Inferior parietal cortex (tissue), 1 donor: ENCODE measurements at regions not wholly inside any gene's neighbourhood (a gene's known extent, or its start where the extent isn't known, plus 50 kb on each side); places are given as distances from the start of the nearest gene placed in this dataset.

ENCODE experiments used
- DNase-seq: peaks from one replicate; pipeline ENCODE4 v3.0.0-alpha.2; 2016; ENCODE audit errors: extremely low spot score

- DNase-seq: no peak
These were observed 1466.5 kb downstream of the BRD1 start for GRCh38 chr22:48361099-48361639.

DNA sequence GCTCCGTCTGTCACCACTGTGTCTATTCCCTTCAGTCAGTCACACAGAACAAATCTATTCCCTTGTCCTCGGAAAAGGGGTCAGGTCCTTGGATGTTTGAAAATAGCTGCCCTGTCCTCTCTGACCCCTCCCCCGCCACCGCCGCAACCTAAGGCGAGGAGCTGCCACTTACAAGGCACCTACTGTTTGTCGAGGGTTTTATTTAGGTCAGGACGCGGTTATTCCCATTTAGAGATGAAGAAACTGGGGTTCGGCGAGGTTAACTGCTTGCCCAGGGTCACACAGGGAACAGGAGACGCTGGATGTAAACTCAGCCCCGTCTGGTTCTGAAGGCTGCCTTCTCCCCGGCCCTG is 1468.1 kb downstream of the BRD1 start:
- no peak for DNase-seq

DNA sequence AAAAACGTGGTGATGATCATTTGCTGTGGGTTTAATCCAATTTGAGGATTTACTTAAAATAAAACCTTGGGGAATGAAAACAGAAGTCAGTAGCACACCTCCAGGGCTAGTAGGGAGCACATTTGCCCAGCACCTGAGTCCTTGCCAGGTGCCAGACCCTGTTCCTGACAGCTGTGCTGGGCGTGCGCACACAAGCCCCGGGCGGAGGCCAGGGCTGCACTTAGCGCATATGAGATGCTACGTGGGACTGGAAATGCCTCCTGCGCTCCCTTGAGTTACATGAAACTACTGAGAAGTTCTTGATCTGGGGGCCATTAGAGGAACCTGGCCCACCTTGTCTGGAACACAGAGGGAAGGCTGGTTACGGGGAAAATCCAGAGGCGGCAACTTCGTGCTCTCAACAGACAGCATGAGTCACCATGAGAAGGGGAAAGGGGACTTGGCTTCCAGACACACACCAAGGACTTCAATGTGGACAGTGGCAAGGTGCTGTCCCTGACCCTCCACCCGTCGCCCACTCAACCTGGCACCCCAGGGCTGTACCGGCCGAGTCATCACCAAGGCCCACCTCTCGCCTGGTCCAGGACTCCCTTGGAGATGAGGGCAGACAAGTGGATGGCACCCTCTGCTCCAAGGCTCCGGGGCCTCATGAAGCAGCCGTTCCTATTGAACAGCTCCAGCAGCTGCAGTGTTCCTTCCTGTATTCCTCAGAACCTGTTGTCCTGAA is 1468.6 kb downstream of the BRD1 start:
- no peak for DNase-seq

DNA sequence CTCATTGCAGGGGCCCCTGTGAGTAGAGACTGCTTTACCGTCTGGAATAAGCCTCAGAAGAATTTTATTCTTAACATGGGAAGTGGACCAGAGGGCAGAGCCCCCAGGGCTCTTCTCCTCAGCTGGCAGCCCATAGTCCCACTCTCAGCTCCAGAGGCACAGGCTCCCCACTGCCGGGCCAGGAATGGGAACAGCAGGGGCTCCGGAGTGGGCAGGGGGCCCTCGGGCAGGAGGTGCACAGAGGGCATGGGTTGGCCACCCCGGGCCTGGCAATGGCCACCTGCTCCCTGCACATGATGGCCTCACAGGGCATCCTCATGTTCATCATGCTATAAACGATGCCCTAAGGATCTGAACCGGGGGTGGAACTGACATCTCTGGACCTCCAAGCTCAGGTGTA is 1469.7 kb downstream of the BRD1 start:
- DNase-seq: no peak

DNA sequence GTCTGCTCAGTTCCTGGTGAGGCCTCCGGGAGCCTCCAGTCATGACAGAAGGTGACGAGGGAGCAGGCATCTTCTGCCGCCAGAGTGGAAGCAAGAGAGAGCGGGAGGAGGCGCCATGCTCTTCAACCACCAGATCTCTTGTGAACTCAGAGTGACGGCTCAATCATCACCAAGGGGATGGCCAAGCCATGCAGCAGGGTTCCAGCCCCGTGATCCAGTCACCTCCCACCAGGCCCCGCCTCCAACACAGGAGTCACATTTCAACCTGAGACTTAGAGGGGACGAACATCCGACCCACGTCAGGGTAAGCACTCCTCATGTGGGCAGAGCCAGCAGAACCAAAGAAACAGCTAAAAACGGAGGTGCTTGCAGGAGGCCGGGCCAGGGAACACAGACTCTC is 1470.5 kb downstream of the BRD1 start:
- DNase-seq: no peak

DNA sequence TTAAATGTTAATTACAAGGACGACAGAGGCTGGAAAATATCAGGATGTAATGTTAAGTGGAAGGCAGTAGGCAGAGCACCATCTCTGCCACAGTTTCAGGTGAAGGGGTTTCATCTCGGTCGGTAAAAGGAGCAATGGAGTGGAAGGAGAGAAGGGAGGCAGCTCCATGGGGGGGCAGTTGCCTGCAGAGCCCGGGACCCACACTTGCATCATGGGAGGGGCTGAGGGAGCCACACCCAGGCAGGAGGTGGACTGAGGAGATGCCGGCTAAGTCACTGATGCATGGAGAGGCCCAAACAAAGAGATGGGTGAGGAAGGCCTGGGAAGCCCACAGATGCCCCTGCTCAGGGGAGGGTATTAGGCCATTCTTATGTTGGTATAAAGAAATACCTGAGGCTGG is 1470.9 kb downstream of the BRD1 start:
- no peak for DNase-seq

- DNase-seq: no peak
These were observed 1473.6 kb downstream of the BRD1 start for GRCh38 chr22:48354096-48354495.

DNA sequence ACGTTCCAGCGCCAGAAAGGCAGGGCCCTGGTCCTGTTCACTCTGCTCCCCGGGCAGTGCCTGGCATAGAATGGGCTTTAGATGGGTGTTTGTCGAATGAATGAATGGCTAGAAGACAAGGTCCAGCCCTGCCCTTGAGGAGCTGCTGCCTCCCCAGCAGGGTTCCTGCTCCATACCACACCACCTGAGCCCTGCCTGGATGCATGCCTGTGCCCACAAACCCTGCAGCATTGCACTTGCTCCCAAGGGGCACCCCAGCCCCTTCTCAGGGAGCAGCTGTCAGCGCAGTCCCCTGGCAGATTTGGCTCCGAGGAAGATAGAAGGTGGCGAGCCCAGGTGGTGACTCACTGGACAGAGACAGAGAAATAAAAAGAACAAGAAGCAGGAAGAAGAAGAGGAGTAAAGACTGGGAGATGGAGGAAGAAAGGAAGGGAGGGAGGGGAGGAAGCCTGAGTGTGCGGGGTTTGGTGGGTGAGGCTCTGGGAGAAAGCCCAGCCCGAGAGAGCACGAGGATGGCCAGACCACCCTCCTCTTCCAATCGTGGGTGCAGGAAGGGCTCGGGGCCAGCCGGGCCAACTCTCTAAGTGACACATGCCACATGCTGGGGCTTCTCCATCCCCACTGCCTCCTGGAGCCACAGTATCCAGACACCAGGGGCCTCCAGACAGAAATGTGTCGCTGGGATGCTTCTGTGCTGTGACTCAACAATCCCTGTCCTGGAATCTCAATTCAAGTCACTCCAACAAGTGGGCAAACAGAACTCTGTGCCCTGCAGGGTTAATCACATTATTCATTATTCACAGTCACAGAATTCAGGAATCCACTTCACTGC is 1474.3 kb downstream of the BRD1 start:
- DNase-seq: no peak

- DNase-seq: no peak
These were observed 1475.4 kb downstream of the BRD1 start for GRCh38 chr22:48352086-48352911.

DNA sequence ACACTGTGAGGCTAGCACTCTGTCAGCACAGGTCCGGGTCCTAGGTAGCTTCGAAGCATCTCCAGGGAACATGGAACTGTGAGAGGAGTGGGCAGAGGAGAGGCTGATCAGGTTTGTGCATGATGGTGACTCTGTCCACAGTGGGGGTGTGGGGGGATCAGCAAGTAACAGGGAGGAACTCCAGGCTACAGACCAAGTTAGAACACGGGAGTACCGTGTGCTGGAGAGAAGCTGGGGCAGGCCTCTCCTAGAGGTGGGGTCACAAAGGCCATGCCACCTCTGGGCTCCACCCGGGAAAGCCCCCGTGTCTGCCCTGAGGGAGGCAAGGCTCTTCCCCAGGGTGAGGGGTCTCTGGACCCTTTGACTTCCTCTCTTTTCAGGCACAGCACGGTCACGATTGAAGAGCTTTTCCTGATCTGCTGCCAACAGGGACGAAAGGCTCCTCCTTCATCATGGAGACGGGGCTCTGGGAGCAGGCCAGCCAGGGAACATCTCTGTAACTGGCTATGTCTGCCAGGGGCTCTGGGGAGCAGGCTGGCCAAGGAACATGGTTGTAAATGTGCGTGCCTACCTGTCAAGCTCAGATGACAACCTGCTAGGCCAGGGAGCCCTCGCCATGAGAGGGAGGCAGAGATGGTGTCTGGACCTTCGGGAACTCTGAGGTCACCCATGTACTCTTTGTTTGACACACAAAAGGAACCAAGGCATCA is 1476.1 kb downstream of the BRD1 start:
- DNase-seq: no peak

DNA sequence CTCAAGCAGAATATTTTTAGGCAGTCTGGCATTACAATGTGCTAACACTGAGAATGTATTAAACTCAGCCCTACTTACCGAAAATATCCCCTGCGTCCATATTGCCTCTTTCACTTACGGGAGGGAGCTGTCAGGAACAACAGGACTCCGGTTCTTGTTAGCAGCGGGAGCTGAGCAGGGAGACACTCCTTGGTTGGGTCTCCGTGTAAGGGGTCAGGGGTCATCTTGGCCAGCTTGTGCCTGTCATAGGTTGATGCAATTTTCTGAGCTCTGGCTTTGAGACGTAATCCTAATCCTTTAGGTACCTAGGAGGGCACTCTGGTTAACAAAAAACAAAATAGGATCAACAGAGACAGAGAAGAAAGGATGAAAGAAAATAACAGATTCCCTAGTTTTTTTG is 1477.2 kb downstream of the BRD1 start:
- DNase-seq: no peak

- DNase-seq: no peak
These were observed 1478.8 kb downstream of the BRD1 start for GRCh38 chr22:48348855-48349254.

- no peak for DNase-seq
These were observed 1480.4 kb downstream of the BRD1 start for GRCh38 chr22:48347311-48347710.

DNA sequence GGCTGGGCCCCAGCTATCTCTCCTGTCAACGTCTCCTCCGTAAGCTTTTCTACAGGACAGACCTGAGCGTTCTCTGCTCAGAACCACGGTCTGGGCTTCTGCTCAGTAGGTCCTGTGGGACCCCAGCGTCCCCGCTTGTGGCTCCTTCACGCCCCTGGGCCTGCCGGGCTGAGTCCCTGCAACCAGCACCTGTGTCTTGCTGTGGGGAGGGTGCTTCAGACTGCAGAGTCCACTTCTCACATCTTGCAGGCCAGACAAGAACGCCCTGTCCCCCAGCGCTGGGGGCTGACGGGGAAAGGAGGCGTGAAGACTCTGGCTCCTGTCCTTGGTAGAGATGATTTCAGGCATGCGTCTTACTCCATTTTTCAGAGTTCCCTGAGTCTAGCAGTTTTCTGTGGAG is 1480.8 kb downstream of the BRD1 start:
- no peak for DNase-seq

GRCh38 chr22:48346311-48346710 is 1481.4 kb downstream of the BRD1 start:
- DNase-seq: no peak

DNA sequence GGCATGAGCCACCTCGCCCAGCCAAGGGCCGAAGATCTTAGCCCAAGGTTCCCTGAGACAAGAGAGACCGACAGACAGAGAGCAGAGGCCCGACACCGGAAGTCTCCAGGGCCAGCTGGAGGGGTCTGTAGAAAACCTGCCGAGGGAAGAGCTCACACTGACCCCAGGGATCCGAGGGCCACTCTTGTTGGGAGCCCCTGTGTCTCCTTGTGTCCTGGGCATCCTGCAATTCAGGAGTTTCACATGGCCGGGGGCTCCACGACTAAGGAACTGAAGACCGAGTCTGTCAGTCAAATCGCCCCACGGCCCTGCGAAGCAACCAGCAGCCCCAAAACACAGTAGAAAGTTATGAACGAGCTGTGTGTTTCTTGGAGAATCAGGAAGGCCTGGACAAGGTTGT is 1482.0 kb downstream of the BRD1 start:
- DNase-seq: no peak

DNA sequence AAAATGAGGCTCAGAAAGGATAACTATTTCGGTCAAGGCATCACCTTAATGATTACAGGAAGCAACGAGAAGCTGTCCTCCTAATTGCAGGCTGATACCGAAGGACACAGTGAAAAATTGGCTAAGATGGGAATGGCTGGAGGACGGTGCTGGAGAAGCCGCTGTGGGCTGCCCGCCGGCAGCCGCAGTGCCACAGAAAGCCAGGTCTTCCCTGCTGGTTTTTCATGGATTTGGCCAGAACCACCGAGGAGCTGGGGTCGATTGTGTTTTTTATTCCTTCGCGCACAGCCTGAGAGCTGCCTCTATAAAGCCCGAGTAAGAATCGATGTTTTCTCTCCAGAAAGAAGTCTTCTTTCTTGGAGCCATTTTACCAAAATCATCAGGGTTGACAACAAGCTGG is 1484.2 kb downstream of the BRD1 start:
- no peak for DNase-seq

GRCh38 chr22:48342732-48343131 is 1484.9 kb downstream of the BRD1 start:
- DNase-seq: no peak

GRCh38 chr22:48342016-48342415 is 1485.7 kb downstream of the BRD1 start:
- no peak for DNase-seq

DNA sequence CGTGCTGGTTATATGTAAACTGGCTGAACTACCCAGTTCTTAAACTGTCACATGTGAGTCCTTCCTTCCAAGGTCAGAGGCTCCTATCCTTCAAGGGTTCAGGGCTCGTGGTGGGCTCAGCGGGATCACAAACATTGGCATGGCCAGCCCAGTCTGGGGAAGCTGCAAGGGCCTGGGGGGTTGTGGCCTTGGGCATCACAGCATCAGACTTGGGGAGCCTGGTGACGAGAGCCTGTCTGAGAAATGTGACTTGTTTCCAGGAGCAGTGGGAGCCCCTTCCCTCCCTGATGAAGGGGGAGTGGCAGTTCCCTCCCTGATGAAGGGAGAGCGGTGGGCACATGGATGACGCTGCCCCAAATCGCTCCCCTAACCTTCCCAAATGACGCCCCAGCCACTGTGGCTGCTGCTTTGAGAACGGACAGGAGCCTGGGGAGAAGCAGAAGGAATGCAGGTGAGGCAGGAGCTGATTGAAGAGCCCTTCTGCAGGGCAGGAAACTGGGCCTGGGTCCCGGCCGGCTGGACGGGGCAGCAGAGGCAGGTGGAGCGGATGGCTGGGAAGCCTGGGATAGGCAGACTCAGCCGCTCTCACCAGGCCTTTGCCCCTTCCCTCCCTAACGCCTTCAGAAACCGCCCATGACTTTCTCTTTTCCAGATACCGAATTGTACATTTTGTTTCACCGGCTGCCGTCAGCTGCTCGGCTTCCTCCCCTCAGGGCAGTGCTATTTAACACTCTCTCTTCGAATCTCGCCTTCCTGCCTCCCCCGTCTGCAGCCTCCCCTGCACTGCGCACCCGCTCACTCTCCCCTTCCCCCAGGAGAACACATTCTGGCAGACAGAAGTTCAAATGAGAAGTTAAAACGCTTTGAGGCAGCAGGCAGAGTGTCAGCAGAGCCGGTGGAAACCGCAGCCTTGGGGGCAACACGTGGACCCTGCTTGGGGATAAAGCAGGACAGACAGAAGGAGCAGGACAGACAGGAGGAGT is 1486.7 kb downstream of the BRD1 start:
- no peak for DNase-seq
